ENCODE measurements at regions not wholly inside any gene's neighbourhood (a gene's known extent, or its start where the extent isn't known, plus 50 kb on each side); places are given as distances from the start of the nearest gene placed in this dataset.

DNA sequence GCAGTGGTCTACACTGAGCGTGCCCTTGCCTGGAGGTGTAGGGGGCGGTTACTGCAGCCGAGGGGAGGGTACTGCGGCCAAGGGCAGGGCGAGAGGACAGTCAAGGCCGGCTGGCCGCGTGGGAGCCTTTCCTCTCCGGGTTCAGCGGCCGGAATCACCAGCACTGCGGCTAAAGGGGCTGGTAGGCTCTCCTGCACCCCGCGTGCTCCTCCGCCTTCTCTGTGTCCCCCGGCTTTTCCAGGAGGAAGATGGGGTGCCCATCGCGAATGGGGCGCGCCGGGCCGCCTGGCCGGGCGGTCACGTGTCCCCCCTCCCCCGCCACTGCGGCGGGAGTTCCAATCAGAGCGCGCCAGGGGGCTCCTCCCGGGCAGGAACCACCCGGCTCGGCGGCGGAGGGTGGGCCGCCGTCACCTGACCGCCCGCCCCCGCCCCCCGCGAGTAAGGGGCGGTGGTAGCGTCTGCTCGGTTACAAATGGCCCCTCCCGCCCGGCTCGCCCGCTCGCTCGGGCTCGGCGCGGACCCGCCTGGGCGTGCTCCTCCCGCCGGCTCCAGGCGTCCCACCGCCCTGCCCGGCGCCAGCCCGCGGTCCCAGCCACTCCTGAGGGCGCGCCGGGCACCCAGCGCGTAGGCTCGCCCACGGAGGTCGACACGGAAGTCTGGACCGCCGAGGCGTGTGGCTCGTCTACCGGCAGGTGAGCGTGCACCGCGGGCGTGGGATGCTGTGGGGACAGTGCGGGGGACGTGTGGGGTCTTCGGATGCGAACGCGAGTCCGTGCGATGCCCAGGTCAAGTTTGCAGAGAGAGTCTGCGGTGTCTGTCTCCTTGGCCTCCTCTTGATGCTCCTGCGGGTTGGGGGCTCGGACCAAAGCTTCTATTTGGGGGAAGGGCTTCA is 242.6 kb upstream of the TOPAZ1 start:
- DNase-seq (ENCODE audit: extremely low read depth, low read depth), result no peak
- H3K4me3 ChIP-seq (replicated peaks; ENCODE audit: low read depth, low read length), result peak overlapping the region; percentile 58
- TF ChIP-seq, protein P1, sequence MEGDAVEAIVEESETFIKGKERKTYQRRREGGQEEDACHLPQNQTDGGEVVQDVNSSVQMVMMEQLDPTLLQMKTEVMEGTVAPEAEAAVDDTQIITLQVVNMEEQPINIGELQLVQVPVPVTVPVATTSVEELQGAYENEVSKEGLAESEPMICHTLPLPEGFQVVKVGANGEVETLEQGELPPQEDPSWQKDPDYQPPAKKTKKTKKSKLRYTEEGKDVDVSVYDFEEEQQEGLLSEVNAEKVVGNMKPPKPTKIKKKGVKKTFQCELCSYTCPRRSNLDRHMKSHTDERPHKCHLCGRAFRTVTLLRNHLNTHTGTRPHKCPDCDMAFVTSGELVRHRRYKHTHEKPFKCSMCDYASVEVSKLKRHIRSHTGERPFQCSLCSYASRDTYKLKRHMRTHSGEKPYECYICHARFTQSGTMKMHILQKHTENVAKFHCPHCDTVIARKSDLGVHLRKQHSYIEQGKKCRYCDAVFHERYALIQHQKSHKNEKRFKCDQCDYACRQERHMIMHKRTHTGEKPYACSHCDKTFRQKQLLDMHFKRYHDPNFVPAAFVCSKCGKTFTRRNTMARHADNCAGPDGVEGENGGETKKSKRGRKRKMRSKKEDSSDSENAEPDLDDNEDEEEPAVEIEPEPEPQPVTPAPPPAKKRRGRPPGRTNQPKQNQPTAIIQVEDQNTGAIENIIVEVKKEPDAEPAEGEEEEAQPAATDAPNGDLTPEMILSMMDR (IDR thresholded peaks at IDR 0.05; ENCODE audit: low read depth, low read length, missing control alignments), result no peak

DNA sequence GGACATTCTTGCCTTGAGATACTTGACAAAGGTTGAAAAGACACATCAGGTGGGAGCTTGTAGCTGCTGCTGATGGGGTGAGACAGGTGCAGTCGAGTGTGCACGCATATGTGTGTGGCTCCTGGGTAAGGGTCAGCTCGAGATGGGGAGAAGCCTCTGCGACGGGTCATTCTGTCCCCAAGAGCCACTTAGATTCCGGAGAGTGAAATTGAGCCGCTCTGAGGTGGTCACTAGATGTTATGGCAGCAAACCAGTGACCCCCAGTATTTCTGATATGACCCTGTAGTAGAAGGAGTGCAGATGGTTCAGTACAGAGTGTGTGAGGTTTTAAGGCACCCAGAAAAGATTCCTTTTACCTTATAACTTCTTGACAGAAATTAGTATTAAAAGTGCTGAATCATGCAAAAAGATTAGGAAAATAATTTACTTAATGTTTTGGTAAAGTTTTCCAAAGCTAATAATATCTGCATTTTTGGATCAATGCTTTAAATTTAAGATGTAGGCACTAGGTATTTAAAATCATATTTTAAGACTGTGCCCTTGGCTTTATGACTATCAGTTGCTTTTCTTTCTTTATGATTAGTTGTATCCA is 241.9 kb upstream of the TOPAZ1 start:
- TF ChIP-seq, protein P1 (IDR thresholded peaks at IDR 0.05; ENCODE audit: low read depth, low read length, missing control alignments), result no peak
- no peak for DNase-seq (ENCODE audit: extremely low read depth, low read depth)
- peak overlapping the region; percentile 58 for H3K4me3 ChIP-seq (replicated peaks; ENCODE audit: low read depth, low read length)

DNA sequence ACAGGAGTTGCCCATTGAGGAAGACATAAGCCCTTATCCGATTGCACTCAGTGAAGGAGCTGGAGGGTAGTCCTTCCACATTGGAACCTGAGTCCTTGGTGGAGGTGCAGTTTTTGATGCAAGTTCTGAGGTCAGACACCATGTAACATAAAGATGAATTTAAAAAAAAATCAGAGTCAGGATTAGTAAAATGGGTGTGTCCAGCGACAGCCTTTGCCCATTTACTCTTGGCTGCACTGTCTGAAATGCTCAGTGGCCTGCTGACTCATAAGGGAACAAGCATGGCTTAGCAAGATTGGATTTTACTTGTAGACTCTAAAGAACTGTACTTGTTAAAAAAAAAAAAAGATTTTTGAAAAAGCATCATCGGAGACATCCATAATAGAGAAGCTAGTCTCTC is 241.1 kb upstream of the TOPAZ1 start:
- DNase-seq (ENCODE audit: extremely low read depth, low read depth), result peak; percentile 22
- TF ChIP-seq, protein P1 (IDR thresholded peaks at IDR 0.05; ENCODE audit: low read depth, low read length, missing control alignments), result no peak
- H3K4me3 ChIP-seq (replicated peaks; ENCODE audit: low read depth, low read length), result no peak overlapping the region

DNA sequence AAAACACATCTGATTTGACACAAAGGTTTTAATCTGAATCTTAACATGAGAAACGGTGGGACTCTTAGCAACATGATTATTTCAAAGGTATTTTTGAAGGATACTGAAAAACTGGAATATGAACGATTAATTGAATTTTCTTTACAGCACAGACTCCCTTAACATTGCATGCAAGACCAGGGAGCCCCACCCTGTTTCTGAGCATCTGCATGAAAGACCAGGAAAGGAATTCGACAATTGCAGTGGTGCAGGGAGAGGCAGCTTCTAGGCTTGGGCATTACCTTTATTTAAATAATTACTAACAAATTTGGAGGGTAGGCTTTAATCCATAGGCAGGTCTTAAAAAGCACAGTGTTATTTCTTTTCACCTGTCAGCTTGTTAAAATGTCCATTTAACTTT is 240.6 kb upstream of the TOPAZ1 start:
- no peak overlapping the region for H3K4me3 ChIP-seq (replicated peaks; ENCODE audit: low read depth, low read length)

DNA sequence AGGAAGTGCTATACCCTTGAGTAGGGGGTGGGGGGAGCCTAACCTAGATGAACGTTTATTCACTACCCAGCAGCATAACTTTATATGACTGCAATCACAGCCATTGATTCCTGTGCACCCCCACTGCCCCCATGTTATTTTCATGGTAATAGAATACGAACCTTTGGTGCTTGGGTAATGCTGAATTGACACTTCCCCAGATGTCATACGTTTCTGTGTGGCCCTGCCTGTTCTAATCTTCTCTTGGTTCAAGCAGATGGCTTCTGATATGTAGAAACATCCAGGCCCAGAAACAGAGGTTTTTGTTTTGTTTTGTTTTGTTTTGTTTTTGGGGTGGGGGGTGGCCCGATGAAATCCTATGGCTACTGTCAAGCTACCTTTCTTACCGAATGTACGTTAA is 237.9 kb upstream of the TOPAZ1 start:
- TF ChIP-seq, protein P1 (IDR thresholded peaks at IDR 0.05; ENCODE audit: low read depth, low read length, missing control alignments), result no peak
- H3K4me3 ChIP-seq (replicated peaks; ENCODE audit: low read depth, low read length), result no peak overlapping the region
- DNase-seq (ENCODE audit: extremely low read depth, low read depth), result no peak

More for the DNA sequence above, 240.6 kb upstream of the TOPAZ1 start:
- no peak for DNase-seq (ENCODE audit: extremely low read depth, low read depth)
- TF ChIP-seq, protein P1 (IDR thresholded peaks at IDR 0.05; ENCODE audit: low read depth, low read length, missing control alignments), result no peak

DNA sequence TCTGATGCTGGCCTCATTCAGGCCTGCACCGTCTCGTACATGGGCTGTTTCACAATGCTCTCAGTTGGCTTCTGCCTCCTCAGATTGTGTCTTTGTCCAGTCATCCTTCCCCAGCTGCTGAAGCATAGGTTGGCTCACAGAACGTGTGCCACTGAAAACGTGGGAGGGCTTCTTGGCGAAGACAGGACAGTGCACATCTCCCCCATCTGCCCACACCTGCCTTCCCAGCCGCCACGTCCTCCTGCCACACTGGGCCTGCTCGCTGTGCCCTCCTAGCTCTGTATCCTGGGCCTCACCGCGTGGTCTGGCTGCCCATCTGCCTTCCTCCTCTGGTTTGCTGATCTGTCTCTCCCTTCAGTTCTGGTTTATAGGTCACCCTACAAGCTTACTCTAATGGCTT is 230.0 kb upstream of the TOPAZ1 start:
- DNase-seq (ENCODE audit: extremely low read depth, low read depth), result no peak
- TF ChIP-seq, protein P1 (IDR thresholded peaks at IDR 0.05; ENCODE audit: low read depth, low read length, missing control alignments), result no peak
- no peak overlapping the region for H3K4me3 ChIP-seq (replicated peaks; ENCODE audit: low read depth, low read length)
